Central memory CD8-positive, alpha-beta T cell (primary cell): ENCODE measurements at regions not wholly inside any gene's neighbourhood (a gene's known extent, or its start where the extent isn't known, plus 50 kb on each side); places are given as distances from the start of the nearest gene placed in this dataset.
"Not testable (repeated sequence)": the region's sequence is repeated elsewhere in the genome, so short reads cannot be mapped to it uniquely, and the experiment has no call there.

ENCODE experiments used
- ATAC-seq: fragments of 150-1000 bp; cut with Tn5 transposase; replicated peaks from 2 replicates; pipeline ENCODE4 v1.10.0; 2022; ENCODE audit warnings: mild to moderate bottlenecking, moderate FRiP score, moderate number of reproducible peaks; ENCODE audit not compliant: poor library complexity, severe bottlenecking; ENCODE audit errors: extremely low read depth
- DNase-seq, 2 donors: peaks; one replicate each; pipeline ENCODE4 v3.0.0; 2021; ENCODE audit warnings: low spot score in 2 of 2
- H3K27ac Mint-ChIP-seq: one replicate; pipeline ENCODE4 v1.8.0; 2022; ENCODE audit warnings: low read depth, mild to moderate bottlenecking, moderate library complexity, mixed read lengths
- H3K27me3 Mint-ChIP-seq: one replicate; pipeline ENCODE4 v1.8.0; 2022; ENCODE audit warnings: mixed read lengths
- H3K36me3 Mint-ChIP-seq: one replicate; pipeline ENCODE4 v1.8.0; 2022; ENCODE audit warnings: mild to moderate bottlenecking, moderate library complexity, mixed read lengths; ENCODE audit not compliant: insufficient read depth
- H3K4me1 Mint-ChIP-seq: one replicate; pipeline ENCODE4 v1.8.0; 2022; ENCODE audit warnings: mixed read lengths
- H3K4me3 Mint-ChIP-seq: one replicate; pipeline ENCODE4 v1.8.0; 2022; ENCODE audit warnings: mild to moderate bottlenecking, moderate library complexity, mixed read lengths
- H3K9me3 Mint-ChIP-seq: one replicate; pipeline ENCODE4 v1.8.0; 2022; ENCODE audit warnings: mixed read lengths

- no peaks in the 10 kb centered on the region for H3K9me3 Mint-ChIP-seq
- ATAC-seq = no peak
- H3K4me3 Mint-ChIP-seq = no peak overlapping the region
- peaks cover 23% of the 10 kb centered on the region for H3K4me1 Mint-ChIP-seq
- no peak for DNase-seq
- no peak overlapping the region for H3K27ac Mint-ChIP-seq
- no peaks in the 10 kb centered on the region for H3K36me3 Mint-ChIP-seq
- no peaks in the 10 kb centered on the region for H3K27me3 Mint-ChIP-seq
Measured at GRCh38 chr15:38631119-38632075, 66.8 kb upstream of the RASGRP1 start.

DNA sequence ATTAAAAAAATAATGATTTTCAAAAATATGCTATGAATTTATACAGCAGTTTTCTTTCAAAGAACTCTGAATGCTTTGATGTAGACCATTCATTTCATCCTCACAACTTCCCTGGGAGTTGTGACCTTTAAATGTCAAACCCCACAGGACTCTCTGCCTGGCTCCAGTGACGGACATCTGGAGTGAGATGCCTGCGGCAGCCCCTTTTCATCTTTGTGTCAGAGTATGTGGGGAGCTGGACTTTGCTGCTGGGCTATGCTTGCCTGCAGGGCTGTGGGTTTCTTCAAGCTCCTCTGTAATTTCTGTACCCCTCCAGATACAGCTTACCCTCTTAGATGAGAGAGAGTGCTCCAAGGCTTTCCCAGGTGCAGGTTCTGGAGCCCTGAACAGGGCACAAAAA is 70.6 kb upstream of the RASGRP1 start:
- H3K9me3 Mint-ChIP-seq = no peaks in the 10 kb centered on the region
- H3K4me3 Mint-ChIP-seq = no peak overlapping the region
- peaks cover 35% of the 10 kb centered on the region for H3K4me1 Mint-ChIP-seq
- ATAC-seq (no peak), DNase-seq (no peak)
- no peaks in the 10 kb centered on the region for H3K27me3 Mint-ChIP-seq
- H3K27ac Mint-ChIP-seq = no peak overlapping the region
- no peaks in the 10 kb centered on the region for H3K36me3 Mint-ChIP-seq

GRCh38 chr15:38636597-38636996 is 72.0 kb upstream of the RASGRP1 start:
- Mint-ChIP-seq H3K27ac (no peak overlapping the region), H3K4me1 (peaks cover 39% of the 10 kb centered on the region), H3K9me3 (no peaks in the 10 kb centered on the region), H3K36me3 (no peaks in the 10 kb centered on the region), H3K4me3 (no peak overlapping the region), H3K27me3 (no peaks in the 10 kb centered on the region)
- no peak for ATAC-seq
- DNase-seq = no peak

DNA sequence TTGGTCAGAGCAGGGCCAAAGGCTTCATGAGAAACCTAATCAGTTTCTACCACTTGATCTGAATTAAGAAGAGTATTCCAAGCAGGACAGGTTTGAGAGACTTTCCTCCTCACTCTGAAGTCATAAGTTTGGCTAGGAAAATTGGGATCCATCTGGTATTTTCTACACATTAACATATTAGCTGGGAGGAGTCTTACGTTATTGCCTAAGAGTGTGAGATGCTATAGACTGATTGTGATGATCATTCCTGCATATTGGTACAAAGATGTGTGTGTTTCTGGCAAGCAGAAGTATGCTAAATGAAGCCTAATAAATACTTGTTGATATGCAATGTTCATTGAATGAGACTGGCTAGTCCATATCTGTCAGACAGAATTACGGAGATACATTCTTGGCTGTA is 73.5 kb upstream of the RASGRP1 start:
- DNase-seq = no peak
- H3K4me3 Mint-ChIP-seq = no peak overlapping the region
- no peaks in the 10 kb centered on the region for H3K27me3 Mint-ChIP-seq
- no peaks in the 10 kb centered on the region for H3K9me3 Mint-ChIP-seq
- no peak for ATAC-seq
- peaks cover 45% of the 10 kb centered on the region for H3K4me1 Mint-ChIP-seq
- no peaks in the 10 kb centered on the region for H3K36me3 Mint-ChIP-seq
- H3K27ac Mint-ChIP-seq = no peak overlapping the region

- H3K27ac Mint-ChIP-seq = no peak overlapping the region
- no peaks in the 10 kb centered on the region for H3K27me3 Mint-ChIP-seq
- H3K9me3 Mint-ChIP-seq = no peaks in the 10 kb centered on the region
- DNase-seq (no peak), ATAC-seq (no peak)
- H3K4me3 Mint-ChIP-seq = no peak overlapping the region
- H3K36me3 Mint-ChIP-seq = no peaks in the 10 kb centered on the region
- peaks cover 52% of the 10 kb centered on the region for H3K4me1 Mint-ChIP-seq
Measured at GRCh38 chr15:38638811-38639210, 74.2 kb upstream of the RASGRP1 start.

GRCh38 chr15:38642689-38643270 is 78.2 kb upstream of the RASGRP1 start:
- Mint-ChIP-seq H3K27ac (no peak overlapping the region), H3K9me3 (no peaks in the 10 kb centered on the region), H3K4me3 (no peak overlapping the region), H3K36me3 (peaks cover 3% of the 10 kb centered on the region), H3K4me1 (peaks cover 48% of the 10 kb centered on the region), H3K27me3 (no peaks in the 10 kb centered on the region)
- DNase-seq (no peak), ATAC-seq (no peak)

DNA sequence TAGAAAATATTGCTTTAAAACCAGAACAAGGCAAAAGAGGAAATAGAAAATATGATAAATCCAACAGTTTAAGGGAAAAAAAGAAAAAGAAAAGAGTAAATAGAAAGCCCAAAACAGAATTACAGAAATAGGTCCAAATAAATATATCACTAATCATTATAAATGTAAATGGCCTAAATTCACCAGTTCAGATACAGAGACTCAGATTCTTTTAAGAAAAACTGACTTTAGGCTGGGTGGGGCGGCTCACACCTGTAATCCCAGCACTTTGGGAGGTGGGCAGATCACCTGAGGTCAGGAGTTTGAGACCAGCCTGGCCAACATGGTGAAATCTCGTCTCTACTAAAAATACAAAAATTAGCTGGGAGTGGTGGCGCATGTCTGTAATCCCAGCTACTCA is 79.7 kb upstream of the RASGRP1 start:
- not testable (repeated sequence) for H3K36me3 Mint-ChIP-seq, ATAC-seq, H3K27me3 Mint-ChIP-seq, DNase-seq, H3K27ac Mint-ChIP-seq, H3K4me3 Mint-ChIP-seq, H3K9me3 Mint-ChIP-seq
- H3K4me1 Mint-ChIP-seq = peaks cover 47% of the 10 kb centered on the region

DNA sequence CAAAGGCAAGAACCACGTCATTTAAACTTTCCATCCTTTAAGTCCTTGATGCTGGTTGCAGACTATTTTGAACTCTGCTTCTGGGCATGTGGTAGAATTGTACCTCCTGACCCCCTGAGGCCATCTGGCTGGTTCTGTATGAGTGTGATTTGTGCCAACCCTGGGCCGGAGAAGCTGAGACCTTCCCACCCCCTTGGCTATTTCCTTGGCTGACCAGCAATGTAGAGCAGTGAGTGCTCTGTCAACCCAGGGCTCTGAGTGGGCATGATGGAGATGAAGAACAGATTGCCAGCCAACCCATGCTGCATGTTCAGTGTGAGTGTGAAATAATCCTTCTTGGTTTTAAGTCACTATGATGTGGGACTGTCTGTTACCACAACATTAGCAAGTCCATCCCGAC is 82.1 kb upstream of the RASGRP1 start:
- Mint-ChIP-seq H3K27ac (peak overlapping the region; percentile 61), H3K36me3 (peaks cover 3% of the 10 kb centered on the region), H3K9me3 (no peaks in the 10 kb centered on the region), H3K4me1 (peaks cover 52% of the 10 kb centered on the region), H3K4me3 (no peak overlapping the region), H3K27me3 (no peaks in the 10 kb centered on the region)
- ATAC-seq (no peak), DNase-seq (no peak)

DNA sequence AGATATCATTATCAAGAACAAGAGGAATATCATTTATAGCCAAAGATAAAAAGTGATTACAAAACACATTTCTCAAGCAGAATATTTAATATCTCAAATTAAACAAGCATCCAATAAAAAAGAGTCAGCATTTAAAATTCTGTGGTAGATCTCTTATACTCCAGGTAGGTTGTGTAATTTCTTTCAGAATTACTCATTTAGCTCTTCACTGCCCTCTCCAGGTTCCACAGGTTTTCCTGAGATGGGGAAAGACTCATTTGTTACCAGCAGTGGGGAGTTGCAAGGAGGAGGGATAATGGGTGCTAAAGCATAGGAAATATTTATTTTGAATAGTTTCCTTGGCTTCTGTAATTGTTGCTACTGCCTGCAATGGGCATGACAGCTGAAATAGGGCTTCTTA is 83.1 kb upstream of the RASGRP1 start:
- H3K36me3 Mint-ChIP-seq = peaks cover 4% of the 10 kb centered on the region
- H3K27ac Mint-ChIP-seq = no peak overlapping the region
- H3K27me3 Mint-ChIP-seq = no peaks in the 10 kb centered on the region
- H3K4me3 Mint-ChIP-seq = no peak overlapping the region
- H3K4me1 Mint-ChIP-seq = peaks cover 58% of the 10 kb centered on the region
- no peaks in the 10 kb centered on the region for H3K9me3 Mint-ChIP-seq
- no peak for DNase-seq
- ATAC-seq = no peak

GRCh38 chr15:38648121-38648843 is 83.7 kb upstream of the RASGRP1 start:
- H3K27me3 Mint-ChIP-seq = no peaks in the 10 kb centered on the region
- DNase-seq (no peak), ATAC-seq (no peak)
- peaks cover 58% of the 10 kb centered on the region for H3K4me1 Mint-ChIP-seq
- H3K36me3 Mint-ChIP-seq = peaks cover 10% of the 10 kb centered on the region
- peak overlapping the region; percentile 11 for H3K27ac Mint-ChIP-seq
- H3K9me3 Mint-ChIP-seq = no peaks in the 10 kb centered on the region
- no peak overlapping the region for H3K4me3 Mint-ChIP-seq

DNA sequence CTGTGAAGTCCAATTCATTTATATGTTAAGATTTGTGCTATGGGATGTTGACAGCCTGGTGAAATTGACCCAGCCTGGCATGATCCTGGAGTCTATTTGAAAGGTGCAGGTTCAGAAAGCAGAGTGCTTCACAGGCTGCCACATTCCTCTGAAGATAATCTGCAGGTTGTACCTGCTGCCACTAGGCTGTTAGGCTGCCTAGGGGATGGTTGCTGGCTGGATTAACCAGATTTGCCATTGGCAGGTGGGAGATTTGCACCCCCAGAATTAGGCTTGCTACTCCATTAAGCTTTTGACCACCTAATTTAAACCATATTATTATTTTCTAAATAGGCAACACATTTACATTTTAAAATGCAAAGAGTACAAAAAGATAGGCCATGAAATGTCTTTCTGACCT is 85.8 kb upstream of the RASGRP1 start:
- no peak for DNase-seq

GRCh38 chr15:38650936-38651327 is 86.3 kb upstream of the RASGRP1 start:
- no peak for ATAC-seq
- no peak for DNase-seq
- H3K27ac Mint-ChIP-seq = peak overlapping the region; percentile 85
- peak overlapping the region; percentile 64 for H3K4me3 Mint-ChIP-seq
- peaks cover 63% of the 10 kb centered on the region for H3K4me1 Mint-ChIP-seq
- no peaks in the 10 kb centered on the region for H3K9me3 Mint-ChIP-seq
- no peaks in the 10 kb centered on the region for H3K27me3 Mint-ChIP-seq
- H3K36me3 Mint-ChIP-seq = peaks cover 12% of the 10 kb centered on the region

More for the DNA sequence above, 85.8 kb upstream of the RASGRP1 start:
- Mint-ChIP-seq H3K27ac (peak overlapping the region; percentile 85), H3K9me3 (no peaks in the 10 kb centered on the region), H3K36me3 (peaks cover 12% of the 10 kb centered on the region), H3K27me3 (no peaks in the 10 kb centered on the region), H3K4me1 (peaks cover 63% of the 10 kb centered on the region), H3K4me3 (peak overlapping the region; percentile 64)
- no peak for ATAC-seq
